Testis (tissue), 2 donors: ENCODE measurements at regions not wholly inside any gene's neighbourhood (a gene's known extent, or its start where the extent isn't known, plus 50 kb on each side); places are given as distances from the start of the nearest gene placed in this dataset.

Experiments used
- DNase-seq: peaks from one replicate; pipeline ENCODE4 v3.0.0-alpha.2; 2019
- H3K27ac ChIP-seq, 2 donors: fragments of 200-600 bp; sonication (generic); one replicate each; pipeline ENCODE4 v1.5.1; 2019
- H3K27me3 ChIP-seq: fragments of 200-600 bp; sonication (generic); one replicate; pipeline ENCODE4 v1.5.1; 2019
- H3K36me3 ChIP-seq: fragments of 200-600 bp; sonication (generic); one replicate; pipeline ENCODE4 v1.5.1; 2017; ENCODE audit warnings: low read depth; ENCODE audit errors: missing control alignments
- H3K4me1 ChIP-seq: fragments of 200-600 bp; sonication (generic); one replicate; pipeline ENCODE4 v1.5.1; 2019
- H3K4me3 ChIP-seq, 2 donors: fragments of 200-600 bp; sonication (generic); one replicate each; pipeline ENCODE4 v1.5.1; 2017 to 2019
- H3K9me3 ChIP-seq: fragments of 200-600 bp; sonication (generic); one replicate; pipeline ENCODE4 v1.5.1; 2017
- POLR2A ChIP-seq: fragments of 450-650 bp; IDR thresholded peaks from one replicate; pipeline ENCODE4 v1.6.1; 2017; ENCODE audit warnings: antibody characterized with exemption, mild to moderate bottlenecking, moderate library complexity
- WGBS, 2 donors: methylation state at CpG; one replicate each; pipeline ENCODE4 v1.1.5; 2018; 5-methylcytosine and 5-hydroxymethylcytosine counted together
- intact Hi-C: fragments of 100-400 bp; cut with DNase I; formaldehyde crosslinking; loops from one replicate; pipeline ENCODE4 v1.15.1; 2023; ENCODE audit warnings: low total_unique reads
- TF ChIP-seq, protein P1 (sequence below), 3 experiments: fragments of 450-650 bp in 2 of 3; fragments of 200-600 bp in 1 of 3; sonication (generic) in 1 of 3; IDR thresholded peaks; one replicate each; pipeline ENCODE4 v1.5.1; 2016 to 2019; ENCODE audit warnings: antibody characterized with exemption in 3 of 3, mild to moderate bottlenecking in 2 of 3, moderate library complexity in 1 of 3

DNA sequence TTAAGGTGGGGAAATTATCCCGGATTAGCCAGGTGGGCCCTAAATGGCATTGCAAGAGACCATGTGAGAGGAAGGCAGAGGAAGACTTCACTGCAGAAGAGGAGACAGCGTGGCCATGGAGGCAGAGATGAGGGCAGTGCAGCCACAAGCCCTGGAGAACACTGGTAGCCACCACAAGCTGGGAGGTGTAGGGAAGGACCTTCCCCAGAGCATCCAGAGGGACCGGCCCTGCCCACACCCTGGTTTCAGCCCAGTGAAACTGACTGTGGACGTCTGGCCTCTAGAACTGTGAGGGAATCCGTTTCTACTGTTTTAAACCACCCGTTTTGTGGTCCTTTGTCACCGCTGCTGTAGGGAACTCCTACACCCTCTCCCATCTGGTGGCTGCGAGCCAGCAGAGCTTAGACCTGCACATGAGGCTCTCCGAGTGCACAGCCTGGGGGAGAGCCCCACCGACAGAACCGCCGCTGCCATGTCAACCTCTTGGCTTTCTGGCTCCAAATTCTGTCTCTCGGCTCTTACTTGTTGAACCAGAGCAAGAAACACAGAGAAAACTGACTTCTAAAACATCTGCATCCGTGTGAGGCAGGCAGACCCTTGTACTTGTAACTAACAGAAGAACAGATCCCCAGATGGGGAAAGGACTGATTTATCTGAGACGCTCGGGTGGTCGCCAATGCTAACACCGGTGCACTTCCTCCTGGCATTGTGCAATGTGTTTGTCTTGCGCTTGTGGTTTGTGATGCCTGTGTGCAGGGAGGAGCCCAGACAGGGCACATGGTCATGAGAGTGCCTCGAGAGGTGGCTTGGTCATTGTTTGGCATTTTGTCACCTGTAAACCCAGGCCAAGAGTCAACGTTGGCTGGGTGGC, 90.8 kb upstream of the TMPRSS2 start:
- DNase-seq, result no peak

DNA sequence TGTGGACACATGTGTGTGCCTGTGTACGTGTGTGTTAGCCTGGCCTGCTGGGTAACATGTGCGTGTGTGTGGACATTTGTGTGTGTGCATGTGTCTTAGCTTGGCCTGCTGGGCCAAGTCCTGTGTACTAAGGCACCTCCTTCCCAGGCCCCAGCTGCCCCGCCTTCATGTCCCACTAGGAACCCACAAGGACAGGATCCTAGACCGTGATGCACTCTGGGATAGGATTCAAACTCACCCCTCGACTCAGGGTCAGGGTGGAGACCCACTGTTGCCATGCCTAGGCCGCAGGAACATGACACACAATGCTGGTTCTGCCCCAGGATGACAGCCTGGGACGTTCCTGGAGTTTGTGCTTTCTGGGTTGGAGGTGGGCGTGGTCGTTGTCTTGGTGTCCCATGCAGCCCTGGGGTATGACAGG, 89.9 kb upstream of the TMPRSS2 start:
- no peaks in the 10 kb centered on the region for H3K9me3 ChIP-seq
- TF ChIP-seq, protein P1, sequence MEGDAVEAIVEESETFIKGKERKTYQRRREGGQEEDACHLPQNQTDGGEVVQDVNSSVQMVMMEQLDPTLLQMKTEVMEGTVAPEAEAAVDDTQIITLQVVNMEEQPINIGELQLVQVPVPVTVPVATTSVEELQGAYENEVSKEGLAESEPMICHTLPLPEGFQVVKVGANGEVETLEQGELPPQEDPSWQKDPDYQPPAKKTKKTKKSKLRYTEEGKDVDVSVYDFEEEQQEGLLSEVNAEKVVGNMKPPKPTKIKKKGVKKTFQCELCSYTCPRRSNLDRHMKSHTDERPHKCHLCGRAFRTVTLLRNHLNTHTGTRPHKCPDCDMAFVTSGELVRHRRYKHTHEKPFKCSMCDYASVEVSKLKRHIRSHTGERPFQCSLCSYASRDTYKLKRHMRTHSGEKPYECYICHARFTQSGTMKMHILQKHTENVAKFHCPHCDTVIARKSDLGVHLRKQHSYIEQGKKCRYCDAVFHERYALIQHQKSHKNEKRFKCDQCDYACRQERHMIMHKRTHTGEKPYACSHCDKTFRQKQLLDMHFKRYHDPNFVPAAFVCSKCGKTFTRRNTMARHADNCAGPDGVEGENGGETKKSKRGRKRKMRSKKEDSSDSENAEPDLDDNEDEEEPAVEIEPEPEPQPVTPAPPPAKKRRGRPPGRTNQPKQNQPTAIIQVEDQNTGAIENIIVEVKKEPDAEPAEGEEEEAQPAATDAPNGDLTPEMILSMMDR (IDR thresholded peaks at IDR 0.05), result no peak
- TF ChIP-seq POLR2A, result no peak
- no peak overlapping the region for H3K4me3 ChIP-seq
- no peak overlapping the region for H3K27ac ChIP-seq
- no peaks in the 10 kb centered on the region for H3K36me3 ChIP-seq
- WGBS, 2 donors, result 91 to 95% methylated on average over 8 to 9 of the region's 9 CpGs
- no peak for DNase-seq
- H3K27me3 ChIP-seq, result no peaks in the 10 kb centered on the region
- H3K4me1 ChIP-seq, result peaks cover 12% of the 10 kb centered on the region
- intact Hi-C loops, result no loop called here

More for the DNA sequence above, 90.8 kb upstream of the TMPRSS2 start:
- WGBS, 2 donors, result 78 to 82% methylated on average over 20 to 21 of the region's 21 CpGs
- TF ChIP-seq POLR2A, result no peak
- TF ChIP-seq, protein P1 (IDR thresholded peaks at IDR 0.05), result no peak
- H3K4me3 ChIP-seq, result no peak overlapping the region
- no peaks in the 10 kb centered on the region for H3K27me3 ChIP-seq
- no peaks in the 10 kb centered on the region for H3K36me3 ChIP-seq
- H3K4me1 ChIP-seq, result peaks cover 12% of the 10 kb centered on the region
- no peak overlapping the region for H3K27ac ChIP-seq
- H3K9me3 ChIP-seq, result no peaks in the 10 kb centered on the region
- intact Hi-C loops, result no loop called here

DNA sequence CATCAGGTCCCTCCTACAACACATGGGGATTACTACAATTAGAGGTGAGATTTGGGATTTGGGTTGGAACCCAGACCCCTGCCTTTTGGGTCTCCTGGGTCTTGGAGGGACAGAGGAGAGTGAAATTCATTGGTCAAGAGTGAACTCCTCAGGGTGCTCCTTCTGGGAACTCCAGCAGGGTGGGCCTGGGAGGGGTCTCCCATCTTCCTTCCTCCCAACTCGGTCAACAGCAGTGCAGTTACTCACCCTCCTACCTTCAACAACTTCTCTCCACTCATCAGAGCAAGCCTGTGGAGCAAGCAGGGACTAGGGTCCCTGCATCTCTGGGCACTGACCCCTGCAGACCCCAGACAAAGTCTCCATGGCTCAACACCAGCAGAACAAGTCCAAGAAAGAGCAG, 89.3 kb upstream of the TMPRSS2 start:
- no peak for TF ChIP-seq POLR2A
- TF ChIP-seq, protein P1 (IDR thresholded peaks at IDR 0.05), result no peak
- DNase-seq, result no peak
- Histone ChIP-seq H3K27me3 (no peaks in the 10 kb centered on the region), H3K36me3 (no peaks in the 10 kb centered on the region), H3K27ac (no peak overlapping the region), H3K4me3 (no peak overlapping the region), H3K9me3 (no peaks in the 10 kb centered on the region), H3K4me1 (peaks cover 10% of the 10 kb centered on the region)
- WGBS, 2 donors, result 80 to 100% methylated on average over 1 of the region's 1 CpG
- intact Hi-C loops, result no loop called here

DNA sequence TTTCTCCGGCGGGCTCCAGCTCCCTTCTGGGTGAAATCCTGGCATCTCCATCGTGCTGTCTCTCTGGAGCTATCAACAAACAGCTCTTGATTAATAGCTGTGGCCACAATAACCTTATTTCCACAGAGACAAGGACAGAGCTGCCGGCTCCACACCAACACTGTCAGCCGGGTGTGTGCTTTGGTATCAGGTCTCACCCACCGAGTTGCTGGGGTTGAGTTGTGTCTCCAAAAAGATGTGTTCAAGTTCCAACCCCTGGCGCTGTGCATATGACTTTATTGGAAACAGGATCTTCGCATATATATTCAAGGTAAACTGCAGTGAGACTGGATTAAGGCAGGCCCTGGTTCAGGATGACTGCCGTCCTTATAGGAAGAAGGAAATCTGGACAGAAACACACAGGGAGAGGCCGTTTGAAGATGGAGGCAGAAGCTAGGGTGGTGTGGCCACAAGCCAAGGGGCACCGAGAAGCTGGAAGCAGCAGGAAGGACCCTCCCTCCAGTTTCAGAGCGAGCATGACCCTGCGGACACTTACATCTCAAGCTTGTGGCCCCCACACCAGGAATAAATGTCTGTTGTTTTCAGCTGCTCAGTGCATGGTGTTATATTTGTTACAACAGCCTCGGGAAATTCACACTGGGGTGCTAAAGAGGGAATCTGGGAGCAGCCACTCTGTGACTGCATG, 88.4 kb upstream of the TMPRSS2 start:
- intact Hi-C loops, result no loop called here
- peaks cover 2% of the 10 kb centered on the region for H3K4me1 ChIP-seq
- no peak for TF ChIP-seq POLR2A
- TF ChIP-seq, protein P1 (IDR thresholded peaks at IDR 0.05), result no peak
- no peak overlapping the region for H3K27ac ChIP-seq
- whole genome bisulfite sequencing, 2 donors, result 91 to 93% methylated on average over 13 to 14 of the region's 14 CpGs
- no peaks in the 10 kb centered on the region for H3K27me3 ChIP-seq
- no peak overlapping the region for H3K4me3 ChIP-seq
- no peak for DNase-seq
- no peaks in the 10 kb centered on the region for H3K9me3 ChIP-seq
- H3K36me3 ChIP-seq, result no peaks in the 10 kb centered on the region
